DLD1 (cell line): ENCODE measurements at regions not wholly inside any gene's neighbourhood (a gene's known extent, or its start where the extent isn't known, plus 50 kb on each side); places are given as distances from the start of the nearest gene placed in this dataset.

ENCODE experiments used
- in situ Hi-C: cut with HindIII; loops from 2 replicates; pipeline ENCODE4 v1.10.0; 2017; ENCODE audit warnings: low sequenced_read_pairs

- in situ Hi-C loops: no loop called here
Measured at GRCh38 chr3:117726776-117727175, 1017.2 kb downstream of the TUSC7 start.

- in situ Hi-C loops: no loop called here
Measured at GRCh38 chr3:117728226-117728625, 1018.6 kb downstream of the TUSC7 start.

- in situ Hi-C loops: no loop called here
Measured at GRCh38 chr3:117734496-117734895, 1024.9 kb downstream of the TUSC7 start.

- in situ Hi-C loops: no loop called here
Measured at GRCh38 chr3:117735481-117736101, 1026.0 kb downstream of the TUSC7 start.

- in situ Hi-C loops: no loop called here
Measured at GRCh38 chr3:117736846-117737245, 1027.3 kb downstream of the TUSC7 start.

DNA sequence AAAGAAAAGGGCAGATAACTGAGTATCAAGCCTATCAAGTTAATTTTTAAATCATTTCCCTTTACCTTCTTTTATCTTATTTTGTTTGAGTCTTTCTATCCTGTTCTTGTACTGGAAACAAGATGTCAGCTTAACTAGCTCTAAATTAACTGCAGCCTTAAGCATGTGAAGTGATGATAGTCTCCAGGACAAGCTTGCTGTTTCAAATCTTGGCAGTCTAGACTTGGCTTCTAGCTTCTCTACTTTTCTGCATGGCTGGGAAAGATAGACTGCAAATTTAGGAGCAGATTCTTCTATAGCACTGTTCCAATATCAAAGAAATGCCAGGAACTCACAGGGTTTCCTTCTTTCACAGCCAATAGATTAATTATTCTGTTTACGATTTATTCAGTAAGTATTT is 1034.4 kb downstream of the TUSC7 start:
- in situ Hi-C loops: no loop called here

DNA sequence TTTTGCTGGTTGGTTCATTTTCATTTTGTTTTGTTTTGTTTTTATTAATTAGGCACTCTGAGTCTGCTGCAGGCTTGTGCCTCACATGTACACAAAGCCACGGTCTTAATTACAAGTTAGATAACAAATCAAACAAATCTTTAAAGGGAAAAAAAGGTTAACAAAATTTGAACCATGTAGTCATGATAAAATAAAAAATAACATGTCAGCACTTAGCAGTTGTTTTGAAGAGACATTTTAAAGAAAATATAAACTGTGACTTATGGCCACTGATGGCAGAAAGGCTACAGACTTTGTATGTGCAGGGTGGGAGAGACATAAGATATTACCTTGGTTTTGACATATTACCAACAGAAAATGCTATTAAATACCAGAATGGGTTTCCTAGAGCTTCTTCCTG is 1035.4 kb downstream of the TUSC7 start:
- in situ Hi-C loops: no loop called here

DNA sequence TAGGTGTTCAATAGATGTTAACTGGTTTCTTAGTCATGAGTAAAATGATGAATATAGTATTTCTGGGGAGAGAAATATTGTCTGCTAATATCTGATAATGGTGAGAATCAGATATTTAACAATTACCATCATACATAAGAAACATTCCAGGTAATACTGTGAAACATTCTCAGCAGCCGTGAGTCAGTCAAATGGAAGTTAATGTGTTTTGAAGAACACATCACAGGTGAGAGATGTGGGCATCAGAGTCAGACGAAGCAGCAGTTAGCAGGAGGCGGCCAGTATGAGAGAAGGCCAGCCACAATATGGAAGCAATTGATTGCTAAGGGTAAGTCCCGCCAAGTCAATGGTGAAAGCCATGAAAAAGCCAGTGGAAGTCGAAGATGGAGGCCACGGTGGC is 1035.9 kb downstream of the TUSC7 start:
- in situ Hi-C loops: no loop called here

- in situ Hi-C loops: no loop called here
Measured at GRCh38 chr3:117746066-117746465, 1036.5 kb downstream of the TUSC7 start.

DNA sequence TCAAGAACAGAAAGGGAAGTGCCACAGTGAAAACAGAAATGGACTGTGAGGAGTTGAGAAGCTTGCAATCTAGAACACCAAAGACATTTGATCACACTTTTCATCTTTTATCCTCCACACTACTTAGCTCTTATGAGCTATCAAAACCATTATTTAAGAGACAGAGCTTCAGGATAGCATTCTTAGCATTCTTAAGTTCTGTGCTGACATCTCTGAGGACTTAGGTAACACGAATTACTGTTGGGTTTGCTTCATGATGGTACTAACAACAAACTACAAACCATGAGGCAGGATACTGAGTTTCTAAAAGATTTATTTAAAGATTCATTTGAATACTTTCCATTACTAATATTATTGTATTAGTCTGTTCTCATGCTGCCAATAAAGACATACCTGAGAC is 1038.6 kb downstream of the TUSC7 start:
- in situ Hi-C loops: no loop called here

GRCh38 chr3:117750674-117751269 is 1041.2 kb downstream of the TUSC7 start:
- in situ Hi-C loops: no loop called here

DNA sequence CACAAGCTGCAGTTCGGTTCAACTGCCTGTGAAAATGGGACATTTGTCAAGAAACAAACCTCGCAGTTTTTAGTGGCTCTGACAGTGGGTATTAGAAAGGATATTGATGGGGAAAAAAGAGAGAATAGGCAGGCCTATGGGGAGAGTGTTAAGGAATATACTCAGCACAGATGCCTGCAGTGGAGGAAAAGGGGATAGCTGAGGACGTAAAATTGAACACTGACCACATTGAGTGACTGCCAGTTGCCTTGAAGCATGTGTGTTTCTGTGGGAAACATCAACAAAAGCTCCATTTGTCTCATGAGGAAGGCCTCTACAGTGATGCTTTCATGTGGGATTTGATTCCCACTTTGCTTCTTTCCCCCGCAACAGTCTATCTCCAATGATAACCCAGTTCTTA is 1042.1 kb downstream of the TUSC7 start:
- in situ Hi-C loops: no loop called here

DNA sequence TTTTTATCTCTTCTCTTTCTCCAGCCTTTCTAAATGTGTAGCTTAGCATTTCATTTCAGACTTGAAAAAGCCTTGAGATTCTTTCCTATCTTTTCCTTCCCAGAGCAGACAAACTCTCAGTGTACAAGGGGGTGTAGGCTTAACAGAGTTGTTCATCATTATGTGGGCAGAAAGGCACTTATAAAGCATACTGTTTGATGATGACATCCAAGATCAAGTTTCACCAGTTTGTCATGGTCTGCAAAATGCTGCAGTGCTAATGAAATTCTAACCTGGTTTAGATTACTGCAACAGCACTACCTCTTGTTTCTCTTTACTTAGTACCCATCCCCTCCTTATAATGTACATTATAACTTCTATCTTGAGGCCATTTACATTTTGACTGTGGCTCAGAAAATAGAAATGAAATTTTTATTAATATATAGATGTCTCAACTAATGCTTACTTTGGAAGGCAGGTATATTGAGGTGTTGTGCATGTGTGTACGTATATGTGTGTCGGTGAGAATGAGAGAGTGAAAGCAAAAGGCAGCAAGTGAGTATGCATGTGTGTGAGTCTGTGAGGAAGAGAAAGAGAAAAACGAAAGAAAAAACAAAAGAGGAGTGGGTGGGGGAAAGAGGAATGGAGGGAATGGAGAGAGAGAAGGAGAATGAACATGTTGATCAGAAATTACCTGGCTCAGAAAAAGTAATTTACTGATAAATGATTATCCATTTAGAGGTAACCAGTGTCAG is 1043.6 kb downstream of the TUSC7 start:
- in situ Hi-C loops: no loop called here

DNA sequence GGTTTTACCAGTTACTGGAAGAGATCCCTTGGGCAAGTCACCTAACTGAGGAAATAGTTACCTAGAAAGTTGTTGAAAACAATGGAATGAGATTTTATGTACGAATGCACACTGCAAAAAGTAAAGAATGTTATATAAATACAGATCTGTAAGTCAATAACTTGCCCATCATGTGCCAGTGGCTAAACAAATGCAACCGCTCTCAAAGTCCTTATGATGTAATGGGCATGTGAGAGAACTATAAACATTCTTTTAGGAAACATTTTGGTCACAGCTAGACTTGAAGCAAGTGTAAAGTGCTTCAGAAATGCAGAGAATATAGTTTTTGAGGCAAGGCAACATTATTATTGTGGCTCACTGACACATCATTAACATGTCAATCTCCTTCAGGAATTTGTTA is 1044.5 kb downstream of the TUSC7 start:
- in situ Hi-C loops: no loop called here

- in situ Hi-C loops: no loop called here
Measured at GRCh38 chr3:117754841-117755240, 1045.3 kb downstream of the TUSC7 start.

GRCh38 chr3:117756563-117756962 is 1047.0 kb downstream of the TUSC7 start:
- in situ Hi-C loops: no loop called here

GRCh38 chr3:117761703-117762620 is 1052.4 kb downstream of the TUSC7 start:
- in situ Hi-C loops: no loop called here

DNA sequence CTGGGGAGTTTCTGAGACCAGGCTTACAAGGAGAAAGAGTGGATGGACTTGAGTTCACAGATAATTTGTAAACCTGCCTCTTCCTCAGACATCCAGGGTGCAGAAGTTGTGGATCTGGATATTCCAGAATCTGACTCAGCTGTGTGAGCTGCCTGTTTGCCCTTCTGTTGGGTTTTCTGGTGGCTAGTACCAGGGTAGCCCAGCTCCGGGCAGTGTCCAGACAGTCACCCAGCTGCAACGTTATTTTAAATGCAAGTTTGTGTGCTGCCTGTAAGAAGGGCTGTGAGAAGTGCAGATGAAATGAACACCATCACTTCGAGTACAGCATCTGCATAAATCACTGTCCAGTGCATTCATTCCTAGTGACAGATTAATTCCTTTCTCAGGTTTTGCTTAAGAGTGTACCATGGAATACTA is 1053.0 kb downstream of the TUSC7 start:
- in situ Hi-C loops: no loop called here

DNA sequence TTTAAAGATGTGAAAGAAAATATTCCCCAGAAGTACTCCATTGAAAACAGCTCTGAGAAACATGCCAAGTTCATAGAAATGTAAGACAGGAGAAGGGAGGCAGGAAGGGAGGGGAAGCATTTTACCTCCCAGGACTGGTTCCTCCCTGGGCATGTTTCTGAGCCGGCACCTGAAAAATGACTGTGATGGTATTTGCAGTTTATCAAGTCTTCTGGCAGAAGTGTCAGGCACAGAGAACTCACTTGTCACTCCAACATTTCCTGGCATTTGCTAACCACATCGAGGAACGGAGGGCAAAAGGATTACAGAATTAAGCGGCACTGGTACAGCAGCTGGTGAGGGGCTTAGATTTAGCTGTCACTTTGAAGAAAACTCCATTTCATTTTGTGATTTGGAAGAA is 1054.0 kb downstream of the TUSC7 start:
- in situ Hi-C loops: no loop called here

- in situ Hi-C loops: no loop called here
Measured at GRCh38 chr3:117768581-117768980, 1059.0 kb downstream of the TUSC7 start.

DNA sequence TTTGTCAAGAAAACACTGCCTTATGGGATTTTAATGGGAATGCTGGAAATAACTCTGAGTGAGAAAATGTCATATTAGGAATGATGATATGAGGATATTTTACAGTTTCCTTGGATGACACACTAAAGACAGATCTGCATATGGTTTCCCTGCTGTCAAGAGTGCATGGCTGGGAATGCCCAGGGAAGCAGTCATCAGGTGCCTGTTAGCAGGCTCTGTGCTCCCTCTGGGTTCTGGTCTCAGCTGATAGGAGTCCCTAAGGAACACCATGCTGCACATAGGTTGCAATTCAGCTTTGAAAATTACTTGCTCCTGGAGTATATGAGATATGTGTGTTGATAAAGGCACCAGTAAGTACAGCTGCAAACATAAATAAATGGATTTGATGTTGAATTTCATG is 1064.6 kb downstream of the TUSC7 start:
- in situ Hi-C loops: no loop called here
